ENCODE measurements at regions not wholly inside any gene's neighbourhood (a gene's known extent, or its start where the extent isn't known, plus 50 kb on each side); places are given as distances from the start of the nearest gene placed in this dataset.

DNA sequence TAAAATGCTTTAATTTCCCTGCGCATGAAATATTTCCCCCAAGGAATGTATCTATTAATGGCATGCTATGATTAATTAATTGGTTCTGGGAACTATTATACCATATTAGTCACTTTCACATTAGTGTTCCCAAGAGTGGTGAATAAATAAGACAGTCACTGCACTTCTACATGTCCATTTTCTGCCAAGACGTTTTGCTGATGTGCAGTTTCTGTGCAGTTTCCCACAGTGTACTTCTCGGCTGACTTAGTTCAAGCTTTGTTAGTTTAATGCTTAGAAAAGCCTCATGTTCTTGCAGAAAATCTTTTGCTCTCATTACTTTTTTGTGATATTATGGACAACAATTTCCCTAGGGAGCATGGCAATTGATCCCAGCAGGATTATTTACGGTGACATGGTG is 1014.5 kb downstream of the BRINP3 start:
- TF ChIP-seq EZH2 (IDR thresholded peaks at IDR 0.05) (no peak), POLR2AphosphoS5 (IDR thresholded peaks at IDR 0.05; ENCODE audit: borderline replicate concordance, low read depth, low read length) (no peak)

Measured in SK-N-MC (cell line).